Fibroblast of the aortic adventitia (primary cell): ENCODE measurements at regions not wholly inside any gene's neighbourhood (a gene's known extent, or its start where the extent isn't known, plus 50 kb on each side); places are given as distances from the start of the nearest gene placed in this dataset.

Experiments used
- DNase-seq: peaks from one replicate; pipeline ENCODE4 v3.0.0-alpha.2; 2010; ENCODE audit warnings: low read depth
- H3K4me3 ChIP-seq: 2 replicates; pipeline ENCODE4 v1.5.1; 2011; ENCODE audit warnings: low read depth, mild to moderate bottlenecking, control low read depth, low read length, moderate library complexity
- CTCF ChIP-seq: IDR thresholded peaks from 2 replicates; pipeline ENCODE4 v1.5.1; 2011; ENCODE audit warnings: mild to moderate bottlenecking, low read length, control low read depth, inconsistent platforms; ENCODE audit not compliant: insufficient read depth

GRCh38 chr10:24034571-24034970 lies 174.4 kb upstream of the KIAA1217 start:
- no peak overlapping the region for H3K4me3 ChIP-seq
- no peak for TF ChIP-seq CTCF
- DNase-seq = no peak

- no peak overlapping the region for H3K4me3 ChIP-seq
- no peak for DNase-seq
- TF ChIP-seq CTCF = no peak
These were observed 173.2 kb upstream of the KIAA1217 start for GRCh38 chr10:24035761-24036160.

- no peak overlapping the region for H3K4me3 ChIP-seq
- DNase-seq = no peak
- TF ChIP-seq CTCF = no peak
These were observed 169.6 kb upstream of the KIAA1217 start for GRCh38 chr10:24039315-24039714.

GRCh38 chr10:24039897-24040296 lies 169.0 kb upstream of the KIAA1217 start:
- DNase-seq = no peak
- TF ChIP-seq CTCF = no peak
- no peak overlapping the region for H3K4me3 ChIP-seq

GRCh38 chr10:24041034-24041433 lies 167.9 kb upstream of the KIAA1217 start:
- H3K4me3 ChIP-seq = no peak overlapping the region
- no peak for DNase-seq
- no peak for TF ChIP-seq CTCF

GRCh38 chr10:24041834-24042233 lies 167.1 kb upstream of the KIAA1217 start:
- TF ChIP-seq CTCF = no peak
- H3K4me3 ChIP-seq = no peak overlapping the region
- DNase-seq = no peak

- no peak for DNase-seq
- no peak for TF ChIP-seq CTCF
- H3K4me3 ChIP-seq = no peak overlapping the region
These were observed 166.1 kb upstream of the KIAA1217 start for GRCh38 chr10:24042884-24043283.
